ENCODE measurements at regions not wholly inside any gene's neighbourhood (a gene's known extent, or its start where the extent isn't known, plus 50 kb on each side); places are given as distances from the start of the nearest gene placed in this dataset.

GRCh38 chr10:35911954-35912353 is 269.9 kb upstream of the FZD8 start:
- no peak for TF ChIP-seq POLR2A (IDR thresholded peaks at IDR 0.05; ENCODE audit: low read depth, low read length)
- FAIRE-seq (no peak), DNase-seq (ENCODE audit: insufficient read length, low spot score) (no peak)

DNA sequence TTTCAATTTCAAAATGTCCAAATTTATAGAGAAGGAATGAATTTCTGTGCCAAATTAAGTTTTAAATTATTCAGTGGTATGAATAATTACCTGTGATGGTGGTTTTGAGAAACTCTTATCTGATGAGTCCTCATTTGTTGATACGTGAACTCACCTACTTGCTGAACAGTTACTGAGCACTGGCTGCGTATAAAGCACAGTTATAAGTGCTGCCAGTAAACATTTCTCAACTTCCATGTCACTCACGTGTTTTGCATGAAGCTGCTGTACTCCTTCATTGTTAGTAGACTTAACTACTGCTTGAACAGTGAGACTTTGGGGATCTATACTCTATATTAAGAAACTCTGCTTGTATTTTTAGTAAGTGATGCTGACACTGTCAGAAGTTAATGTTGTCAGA is 269.1 kb upstream of the FZD8 start:
- DNase-seq (ENCODE audit: insufficient read length, low spot score) (no peak), FAIRE-seq (no peak)
- TF ChIP-seq POLR2A (IDR thresholded peaks at IDR 0.05; ENCODE audit: low read depth, low read length) = no peak

DNA sequence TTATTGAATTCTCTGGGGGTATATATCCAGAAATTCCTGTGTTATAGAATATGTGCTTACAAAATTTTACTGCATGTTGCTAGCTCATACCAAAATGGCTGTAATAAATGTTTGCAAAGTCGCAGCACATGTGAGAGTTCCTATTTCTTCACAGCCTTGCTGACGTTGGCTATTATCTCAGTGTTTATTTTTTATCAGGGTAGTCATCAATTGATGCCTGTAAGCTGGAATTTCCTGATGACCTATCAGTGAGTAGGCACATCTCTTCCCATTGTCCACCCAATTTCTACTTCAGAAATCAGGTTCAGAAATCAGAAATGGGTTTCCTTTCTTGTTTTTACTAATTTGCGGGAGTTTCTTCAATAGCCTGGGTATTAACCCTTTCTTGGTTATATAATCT is 268.1 kb upstream of the FZD8 start:
- TF ChIP-seq POLR2A (IDR thresholded peaks at IDR 0.05; ENCODE audit: low read depth, low read length) = no peak

GRCh38 chr10:35909121-35909720 is 267.1 kb upstream of the FZD8 start:
- FAIRE-seq (no peak), DNase-seq (ENCODE audit: insufficient read length, low spot score) (no peak)
- no peak for TF ChIP-seq POLR2A (IDR thresholded peaks at IDR 0.05; ENCODE audit: low read depth, low read length)

More for the DNA sequence above, 268.1 kb upstream of the FZD8 start:
- DNase-seq (ENCODE audit: insufficient read length, low spot score) = peak; percentile 9
- FAIRE-seq = no peak

DNA sequence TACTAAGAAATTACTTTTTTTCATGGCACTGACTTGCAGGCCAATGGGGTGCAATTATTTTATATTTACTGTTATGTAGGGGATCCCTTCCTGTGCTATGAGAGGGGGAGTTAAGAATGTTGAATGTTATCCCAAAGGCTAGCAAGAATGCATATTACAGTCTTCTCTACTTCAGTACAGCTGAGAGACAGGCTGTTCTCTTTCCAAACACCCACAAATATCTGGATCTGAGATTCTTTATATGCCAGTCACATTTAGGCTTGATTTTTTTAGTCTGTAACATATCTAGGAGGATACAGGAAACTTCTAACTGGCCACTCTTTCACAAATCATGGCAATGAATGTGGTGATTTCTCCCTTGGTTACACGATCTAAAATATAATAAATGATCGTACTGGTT is 266.4 kb upstream of the FZD8 start:
- FAIRE-seq (no peak), DNase-seq (ENCODE audit: insufficient read length, low spot score) (no peak)
- no peak for TF ChIP-seq POLR2A (IDR thresholded peaks at IDR 0.05; ENCODE audit: low read depth, low read length)

DNA sequence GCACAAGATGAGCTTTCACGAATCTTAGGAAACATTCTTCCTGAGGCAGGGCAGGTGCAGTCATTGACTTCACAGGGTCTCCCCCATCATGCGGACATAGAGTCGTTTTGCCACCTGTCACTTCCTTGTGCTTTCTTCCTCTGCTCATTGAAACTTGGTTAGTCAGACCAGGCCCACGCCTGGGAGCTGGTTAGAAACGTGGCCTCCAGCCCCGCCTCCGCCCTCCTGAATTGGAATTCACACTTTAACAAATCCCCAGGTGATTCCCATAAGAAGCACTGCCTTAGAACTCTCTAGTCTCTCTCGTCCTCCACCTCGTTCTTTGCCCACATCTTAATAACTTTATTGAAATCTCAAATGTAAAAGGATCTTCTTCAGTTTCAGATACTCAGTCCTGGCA is 265.5 kb upstream of the FZD8 start:
- DNase-seq (ENCODE audit: insufficient read length, low spot score) (no peak), FAIRE-seq (no peak)
- no peak for TF ChIP-seq POLR2A (IDR thresholded peaks at IDR 0.05; ENCODE audit: low read depth, low read length)

- DNase-seq (ENCODE audit: insufficient read length, low spot score) (no peak), FAIRE-seq (no peak)
- TF ChIP-seq POLR2A (IDR thresholded peaks at IDR 0.05; ENCODE audit: low read depth, low read length) = no peak
Measured at GRCh38 chr10:35906155-35906554, 264.1 kb upstream of the FZD8 start.

GRCh38 chr10:35903021-35903420 is 260.9 kb upstream of the FZD8 start:
- DNase-seq (ENCODE audit: insufficient read length, low spot score) (no peak), FAIRE-seq (no peak)
- TF ChIP-seq POLR2A (IDR thresholded peaks at IDR 0.05; ENCODE audit: low read depth, low read length) = no peak

- FAIRE-seq (no peak), DNase-seq (ENCODE audit: insufficient read length, low spot score) (no peak)
- no peak for TF ChIP-seq POLR2A (IDR thresholded peaks at IDR 0.05; ENCODE audit: low read depth, low read length)
Measured at GRCh38 chr10:35898716-35899440, 256.8 kb upstream of the FZD8 start.

DNA sequence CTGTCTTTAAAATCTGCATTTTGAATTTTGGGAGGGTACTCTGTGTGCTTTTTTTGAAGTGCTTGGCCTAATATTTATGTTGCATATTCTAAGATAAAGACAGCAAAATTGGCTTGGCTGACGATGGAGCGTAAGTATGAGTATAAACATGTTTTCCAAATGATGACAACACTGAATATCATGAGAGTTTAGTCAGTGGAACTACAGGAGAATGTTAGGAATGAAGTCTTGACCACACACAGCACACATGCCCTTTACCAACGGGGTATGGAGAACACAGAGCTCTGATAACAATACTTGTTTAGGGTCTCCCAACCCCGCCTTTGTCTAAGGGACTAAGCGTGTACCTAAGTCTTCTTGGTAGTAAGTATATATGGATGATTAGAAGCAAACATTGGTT is 253.9 kb upstream of the FZD8 start:
- no peak for FAIRE-seq
- no peak for TF ChIP-seq POLR2A (IDR thresholded peaks at IDR 0.05; ENCODE audit: low read depth, low read length)
- DNase-seq (ENCODE audit: insufficient read length, low spot score) = no peak

DNA sequence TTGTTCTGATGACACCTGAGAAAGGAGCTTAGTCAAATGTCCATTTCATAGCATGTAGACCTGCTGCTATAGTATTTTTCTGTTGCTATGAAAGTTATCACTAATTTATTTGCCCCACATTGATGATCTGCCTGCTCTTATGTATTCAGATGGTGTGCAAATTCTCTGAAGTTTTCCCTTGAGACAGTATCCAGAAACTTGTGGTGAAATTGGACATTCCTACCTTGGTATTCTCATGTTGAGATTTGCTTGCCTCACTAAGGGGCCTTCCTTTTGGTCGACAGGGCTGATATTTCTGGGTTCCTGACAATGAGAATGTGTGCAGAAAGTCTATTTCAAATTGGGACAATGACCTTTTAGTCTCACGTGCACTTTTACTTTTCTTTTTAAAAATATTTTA is 253.2 kb upstream of the FZD8 start:
- DNase-seq (ENCODE audit: insufficient read length, low spot score) = no peak
- no peak for FAIRE-seq
- TF ChIP-seq POLR2A (IDR thresholded peaks at IDR 0.05; ENCODE audit: low read depth, low read length) = no peak

- FAIRE-seq (no peak), DNase-seq (ENCODE audit: insufficient read length, low spot score) (no peak)
- no peak for TF ChIP-seq POLR2A (IDR thresholded peaks at IDR 0.05; ENCODE audit: low read depth, low read length)
Measured at GRCh38 chr10:35892526-35892925, 250.4 kb upstream of the FZD8 start.

DNA sequence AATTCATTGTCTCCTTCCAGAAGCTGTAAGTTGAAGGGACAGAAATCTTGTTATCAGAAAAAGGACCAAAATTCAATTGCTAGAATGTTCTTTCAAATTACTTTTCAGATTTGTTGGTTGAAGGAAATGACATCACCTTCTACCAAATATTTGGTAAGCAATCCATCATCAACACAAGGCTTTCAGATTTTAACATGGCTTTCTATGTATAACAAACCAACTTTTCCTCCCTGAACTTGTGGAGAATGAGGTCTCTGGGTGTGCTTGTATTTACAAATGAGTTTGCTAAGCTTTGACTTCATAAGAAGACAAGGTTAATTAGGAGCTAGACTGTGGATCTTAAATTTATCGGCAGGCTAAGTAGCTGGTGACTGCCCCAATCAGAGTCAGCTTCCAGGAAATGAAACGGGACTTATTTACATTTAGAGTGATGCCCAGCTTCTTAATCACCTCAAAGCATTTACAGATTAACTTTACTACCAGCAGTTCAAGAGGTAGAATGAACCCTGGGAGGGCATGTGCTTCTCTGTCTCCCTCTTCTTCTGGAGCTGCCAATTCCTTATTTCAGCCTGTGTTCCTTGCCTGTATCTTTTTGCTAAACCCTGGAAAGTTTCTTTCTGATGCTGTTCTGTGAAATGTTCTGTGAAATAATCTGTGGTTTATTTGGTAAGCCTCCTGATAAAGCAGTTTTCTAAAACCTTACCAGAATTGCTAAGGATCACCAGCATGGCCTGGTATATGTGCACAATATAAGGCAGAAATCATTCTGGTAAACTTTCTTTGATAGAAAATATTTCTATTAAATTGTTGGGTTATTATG is 248.8 kb upstream of the FZD8 start:
- DNase-seq (ENCODE audit: insufficient read length, low spot score) (no peak), FAIRE-seq (no peak)
- no peak for TF ChIP-seq POLR2A (IDR thresholded peaks at IDR 0.05; ENCODE audit: low read depth, low read length)

DNA sequence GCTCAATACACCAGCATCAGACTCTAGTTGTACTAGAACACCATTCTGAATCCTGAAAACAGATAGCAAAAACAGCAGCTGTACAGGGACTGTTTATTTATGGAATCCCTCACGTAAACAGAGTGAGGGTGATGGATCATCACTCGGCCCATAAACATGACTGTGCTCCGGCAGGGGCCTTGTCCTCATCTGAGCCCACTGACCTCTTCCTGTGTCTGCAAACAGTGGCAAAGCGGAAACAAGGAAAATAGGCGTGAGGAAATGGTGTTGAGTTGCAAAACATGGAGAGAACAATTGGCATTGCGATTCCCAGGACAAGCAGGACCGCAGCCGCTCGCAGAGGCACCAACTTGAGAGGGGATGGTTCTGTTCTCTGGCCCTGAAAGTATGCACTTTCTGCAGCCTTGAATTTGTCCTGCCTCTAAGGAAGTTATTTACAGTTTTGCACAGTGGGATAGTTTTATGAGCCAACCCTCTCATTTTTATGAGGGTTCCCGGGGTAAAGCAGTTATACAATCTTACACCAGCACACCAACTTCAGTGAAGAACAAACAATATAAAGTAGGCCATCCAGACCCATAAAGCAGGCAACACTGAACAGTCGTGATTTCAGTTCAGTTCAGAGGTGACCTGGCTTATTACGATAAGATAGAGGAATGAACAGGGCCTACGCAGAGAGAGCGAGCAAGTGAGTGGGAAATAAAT is 248.0 kb upstream of the FZD8 start:
- DNase-seq (ENCODE audit: insufficient read length, low spot score) (no peak), FAIRE-seq (no peak)
- TF ChIP-seq POLR2A (IDR thresholded peaks at IDR 0.05; ENCODE audit: low read depth, low read length) = no peak
